ENCODE measurements at regions not wholly inside any gene's neighbourhood (a gene's known extent, or its start where the extent isn't known, plus 50 kb on each side); places are given as distances from the start of the nearest gene placed in this dataset.

DNA sequence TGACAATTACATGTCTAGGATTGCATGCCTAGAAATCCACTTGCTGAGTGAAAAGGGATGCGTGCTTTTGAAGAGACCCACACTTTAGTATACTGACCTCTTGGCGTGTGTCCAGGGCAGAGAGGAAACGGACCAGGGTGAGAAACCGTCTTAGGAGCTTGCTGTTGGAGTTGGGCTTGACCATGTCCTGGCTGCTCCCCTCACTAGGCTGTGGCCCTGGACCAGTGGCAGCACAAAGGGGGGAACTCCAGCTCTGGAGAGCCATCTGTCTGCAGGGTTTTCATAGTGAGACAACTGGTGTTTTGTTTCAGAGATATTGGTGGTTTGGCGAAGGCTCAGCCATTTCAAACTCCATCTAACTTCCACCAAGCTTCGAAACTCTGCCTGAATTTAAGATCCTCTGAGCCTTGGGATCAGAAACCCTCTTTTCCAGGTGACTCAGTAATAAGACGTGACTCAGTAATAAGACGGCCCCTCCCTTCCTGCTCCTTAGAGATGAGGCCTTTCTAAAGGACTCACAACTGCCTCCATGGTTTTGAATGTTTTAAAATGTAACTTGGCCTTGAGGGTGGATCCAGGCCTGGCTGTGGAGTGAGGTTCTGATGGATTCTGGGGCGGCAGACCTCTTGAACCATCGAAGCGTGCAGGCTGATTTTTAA is 165.8 kb downstream of the MELK start:
- TF ChIP-seq, protein P1, sequence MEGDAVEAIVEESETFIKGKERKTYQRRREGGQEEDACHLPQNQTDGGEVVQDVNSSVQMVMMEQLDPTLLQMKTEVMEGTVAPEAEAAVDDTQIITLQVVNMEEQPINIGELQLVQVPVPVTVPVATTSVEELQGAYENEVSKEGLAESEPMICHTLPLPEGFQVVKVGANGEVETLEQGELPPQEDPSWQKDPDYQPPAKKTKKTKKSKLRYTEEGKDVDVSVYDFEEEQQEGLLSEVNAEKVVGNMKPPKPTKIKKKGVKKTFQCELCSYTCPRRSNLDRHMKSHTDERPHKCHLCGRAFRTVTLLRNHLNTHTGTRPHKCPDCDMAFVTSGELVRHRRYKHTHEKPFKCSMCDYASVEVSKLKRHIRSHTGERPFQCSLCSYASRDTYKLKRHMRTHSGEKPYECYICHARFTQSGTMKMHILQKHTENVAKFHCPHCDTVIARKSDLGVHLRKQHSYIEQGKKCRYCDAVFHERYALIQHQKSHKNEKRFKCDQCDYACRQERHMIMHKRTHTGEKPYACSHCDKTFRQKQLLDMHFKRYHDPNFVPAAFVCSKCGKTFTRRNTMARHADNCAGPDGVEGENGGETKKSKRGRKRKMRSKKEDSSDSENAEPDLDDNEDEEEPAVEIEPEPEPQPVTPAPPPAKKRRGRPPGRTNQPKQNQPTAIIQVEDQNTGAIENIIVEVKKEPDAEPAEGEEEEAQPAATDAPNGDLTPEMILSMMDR (IDR thresholded peaks at IDR 0.05; ENCODE audit: low read depth, low read length), result no peak
- no peak overlapping the region for H3K4me3 ChIP-seq (ENCODE audit: low read depth, low read length)

DNA sequence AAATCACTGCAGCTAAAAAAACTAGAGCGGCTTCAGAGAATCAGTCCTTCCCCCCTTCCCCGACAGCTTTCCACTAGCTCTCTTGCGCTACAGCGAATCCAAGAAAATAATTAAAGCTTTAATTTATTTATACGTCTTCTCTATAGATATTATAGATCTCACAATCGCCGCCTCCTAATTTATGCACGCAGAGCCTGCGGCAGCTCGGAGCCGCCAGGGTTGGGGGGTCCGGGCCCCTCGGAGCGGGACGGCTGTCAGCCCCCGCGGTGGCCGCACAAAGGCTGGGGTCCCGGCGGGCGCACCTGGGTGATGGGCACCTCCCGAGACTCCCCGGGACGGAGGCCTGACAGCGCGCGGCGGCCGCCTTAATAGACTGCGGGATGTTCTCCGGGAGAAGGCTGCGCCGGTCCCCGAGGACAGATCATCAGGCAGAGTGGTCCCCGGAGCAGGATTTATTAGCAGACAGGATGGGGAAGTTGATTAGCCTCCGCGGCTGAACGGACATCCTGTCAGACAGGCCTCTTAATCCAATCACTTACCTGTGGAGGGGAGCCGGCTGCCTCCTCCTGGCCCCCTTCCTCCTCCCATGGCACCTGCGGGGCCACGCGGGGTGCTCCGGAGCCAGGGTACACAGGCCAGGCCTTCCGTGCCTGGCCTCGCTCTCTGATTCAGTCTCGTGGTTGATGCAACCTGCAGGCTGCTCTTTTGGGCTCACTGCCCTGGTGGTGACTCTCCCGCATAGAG is 166.8 kb downstream of the MELK start:
- no peak overlapping the region for H3K4me3 ChIP-seq (ENCODE audit: low read depth, low read length)
- TF ChIP-seq, protein P1 (IDR thresholded peaks at IDR 0.05; ENCODE audit: low read depth, low read length), result no peak

DNA sequence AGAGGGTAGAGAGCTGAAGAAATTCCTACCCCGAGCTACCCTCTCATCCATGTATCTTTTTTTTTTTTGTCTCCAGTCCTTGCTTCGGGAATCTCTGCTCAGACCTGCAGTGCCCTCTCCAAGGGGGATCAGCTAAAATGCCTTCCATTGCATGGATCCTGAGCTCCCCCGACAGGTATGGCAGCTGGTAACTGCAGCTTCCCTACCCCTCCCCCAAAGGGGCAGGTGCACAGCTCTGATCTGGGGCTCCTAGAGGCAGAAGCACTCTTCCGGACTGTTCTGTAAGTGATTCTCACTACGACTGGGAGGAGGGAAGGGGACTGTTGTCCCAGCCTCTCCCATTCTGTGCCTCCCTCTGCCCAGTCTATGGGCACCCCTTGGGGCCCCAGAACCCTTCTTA is 169.6 kb downstream of the MELK start:
- no peak overlapping the region for H3K4me3 ChIP-seq (ENCODE audit: low read depth, low read length)
- TF ChIP-seq, protein P1 (IDR thresholded peaks at IDR 0.05; ENCODE audit: low read depth, low read length), result no peak

DNA sequence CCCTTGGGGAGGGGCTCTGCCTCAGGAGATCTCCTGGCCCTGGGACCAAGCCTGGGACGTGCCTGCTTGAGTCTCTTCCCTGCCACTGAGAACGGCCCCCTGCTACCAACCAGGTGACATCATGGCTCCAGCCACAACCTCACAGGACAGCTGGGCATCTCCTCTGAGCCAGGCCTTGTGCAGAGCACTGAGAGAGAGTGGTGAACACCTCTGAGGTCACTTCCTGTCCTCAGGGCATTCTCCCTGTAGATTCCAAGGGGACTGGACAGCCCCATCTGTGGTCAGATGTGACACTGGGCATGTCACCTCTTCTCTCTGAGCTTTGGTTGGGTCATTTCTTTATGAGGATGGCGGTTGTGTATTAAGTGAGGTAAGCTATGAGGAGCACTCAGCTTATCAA is 172.0 kb downstream of the MELK start:
- TF ChIP-seq, protein P1 (IDR thresholded peaks at IDR 0.05; ENCODE audit: low read depth, low read length), result no peak
- no peak overlapping the region for H3K4me3 ChIP-seq (ENCODE audit: low read depth, low read length)

DNA sequence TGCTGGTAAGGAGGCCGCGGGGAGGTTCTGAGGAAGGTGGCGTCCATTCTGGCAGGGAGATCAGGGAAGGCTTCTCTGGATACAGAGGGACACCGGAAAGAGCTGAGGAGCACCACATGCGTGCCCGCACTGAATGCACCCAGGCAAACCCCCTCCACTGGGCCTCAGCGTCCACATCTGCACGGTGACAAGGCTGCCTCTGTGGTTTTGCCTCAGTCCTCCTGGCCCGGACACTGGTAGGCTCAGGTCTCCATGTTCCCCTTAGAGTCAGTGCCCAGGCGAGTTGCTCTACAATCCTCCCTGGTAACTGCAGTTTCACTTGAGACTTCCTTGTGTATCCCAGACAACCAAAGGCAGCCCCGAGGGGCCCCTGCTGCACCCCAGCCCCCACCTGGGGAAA is 173.3 kb downstream of the MELK start:
- TF ChIP-seq, protein P1 (IDR thresholded peaks at IDR 0.05; ENCODE audit: low read depth, low read length), result no peak

DNA sequence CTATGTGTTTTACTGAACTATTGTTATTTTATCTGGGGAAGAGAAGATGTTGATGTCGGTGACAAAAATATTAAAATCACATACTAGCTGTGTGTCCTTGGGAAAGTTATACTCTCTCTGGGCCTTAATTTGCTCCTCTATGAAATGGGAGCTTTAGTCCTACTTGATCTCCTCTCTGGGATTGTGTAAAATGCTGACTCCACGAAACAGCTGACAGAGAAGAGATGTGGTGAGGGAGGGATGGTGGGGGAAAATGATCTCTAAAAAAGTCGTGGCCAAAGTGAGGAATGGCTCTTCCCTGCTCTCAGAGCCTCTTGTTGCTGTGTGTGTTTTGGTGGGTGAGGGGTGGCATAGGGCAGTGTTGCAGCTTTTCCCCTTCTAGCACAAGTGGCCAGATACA is 173.7 kb downstream of the MELK start:
- TF ChIP-seq, protein P1 (IDR thresholded peaks at IDR 0.05; ENCODE audit: low read depth, low read length), result no peak

More for the DNA sequence above, 173.3 kb downstream of the MELK start:
- H3K4me3 ChIP-seq (ENCODE audit: low read depth, low read length), result no peak overlapping the region

DNA sequence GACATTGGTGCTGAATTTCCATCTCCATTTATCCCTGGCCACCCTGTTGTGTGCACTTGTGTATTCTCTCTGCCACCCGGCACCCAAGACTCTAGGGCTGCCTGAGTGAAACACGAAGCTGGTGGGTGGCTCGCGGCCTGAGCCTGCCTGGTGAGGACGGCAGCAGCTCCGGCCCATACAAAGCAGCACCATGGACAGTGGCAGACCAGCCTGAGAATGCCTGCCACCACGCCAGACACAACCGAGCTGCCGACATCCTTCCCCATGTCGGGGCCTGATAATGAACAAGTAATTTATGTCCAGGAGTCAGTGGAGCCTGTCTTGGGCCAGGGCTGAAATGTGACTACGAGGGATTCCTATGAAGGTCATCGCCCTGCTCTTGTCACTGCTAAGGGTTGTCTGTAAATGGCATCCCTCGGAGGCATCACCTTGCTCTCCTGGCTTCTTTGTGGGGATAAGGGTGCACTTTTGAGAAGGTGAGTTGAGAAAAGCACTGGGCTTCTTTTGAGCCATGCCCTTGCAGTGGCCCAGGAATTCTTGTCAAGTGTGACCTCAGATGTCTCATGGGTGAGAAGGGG is 175.7 kb downstream of the MELK start:
- TF ChIP-seq, protein P1 (IDR thresholded peaks at IDR 0.05; ENCODE audit: low read depth, low read length), result no peak
- H3K4me3 ChIP-seq (ENCODE audit: low read depth, low read length), result no peak overlapping the region

More for the DNA sequence above, 173.7 kb downstream of the MELK start:
- H3K4me3 ChIP-seq (ENCODE audit: low read depth, low read length), result no peak overlapping the region

All from WI38 (cell line).